ENCODE measurements at regions not wholly inside any gene's neighbourhood (a gene's known extent, or its start where the extent isn't known, plus 50 kb on each side); places are given as distances from the start of the nearest gene placed in this dataset.

GRCh38 chr16:52932321-52932720, 120.4 kb downstream of the CHD9NB start:
- peaks cover 7% of the 10 kb centered on the region for H3K9me3 Mint-ChIP-seq (ENCODE audit: low read depth)
- no peaks in the 10 kb centered on the region for H3K4me1 Mint-ChIP-seq (ENCODE audit: low read depth)
- no peak overlapping the region for H3K27ac Mint-ChIP-seq (ENCODE audit: unreplicated experiment)
- TF ChIP-seq CTCF (IDR thresholded peaks at IDR 0.05) = no peak
- no peak overlapping the region for H3K4me3 Mint-ChIP-seq (ENCODE audit: unreplicated experiment)
- no peak for DNase-seq (ENCODE audit: low spot score)
- peaks cover 2% of the 10 kb centered on the region for H3K27me3 Mint-ChIP-seq (ENCODE audit: low read depth)
- no peaks in the 10 kb centered on the region for H3K36me3 Mint-ChIP-seq (ENCODE audit: low read depth)

DNA sequence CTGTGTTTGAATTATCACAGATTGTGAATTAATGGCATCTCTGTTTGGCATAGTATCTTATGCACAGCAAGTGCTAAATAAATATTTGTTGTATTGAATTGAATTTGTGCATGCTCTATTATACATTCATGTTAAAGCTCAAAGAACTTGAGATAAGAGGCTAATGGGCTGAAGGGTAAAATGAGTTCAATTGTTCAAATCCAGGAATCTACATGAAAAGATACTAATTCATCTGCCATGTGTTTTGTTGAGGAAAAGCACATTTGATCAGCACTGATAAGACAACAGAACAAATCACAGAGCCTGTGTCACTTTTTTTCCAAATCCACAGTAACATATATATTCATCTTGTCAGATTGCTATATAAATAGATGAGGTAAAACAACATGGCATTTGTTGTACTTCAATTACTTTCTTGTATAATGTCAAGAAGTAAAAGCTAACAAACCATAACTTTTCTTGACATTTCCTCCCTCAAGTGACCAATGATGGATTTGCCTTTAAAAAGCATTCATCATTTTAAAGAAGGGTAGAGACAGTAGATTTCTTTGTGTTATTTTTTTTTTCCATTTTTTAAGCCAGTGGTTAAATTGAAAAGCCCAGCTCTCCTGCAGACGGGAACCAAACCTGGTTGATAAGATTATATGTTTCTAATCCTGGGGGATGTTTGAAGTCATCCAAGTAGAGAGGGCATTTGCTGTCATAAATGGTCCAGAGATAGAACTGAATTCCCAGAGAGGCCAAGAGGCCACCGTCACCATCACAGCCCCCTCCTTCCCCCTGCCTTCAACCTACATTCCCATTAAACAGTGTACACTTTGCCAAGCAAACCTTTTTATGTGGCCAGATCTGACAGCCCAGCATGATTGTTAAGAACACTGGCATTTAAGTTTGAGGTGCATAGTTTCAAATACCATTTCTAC, 123.0 kb downstream of the CHD9NB start:
- peaks cover 7% of the 10 kb centered on the region for H3K9me3 Mint-ChIP-seq (ENCODE audit: low read depth)
- TF ChIP-seq CTCF (IDR thresholded peaks at IDR 0.05) = no peak
- H3K4me3 Mint-ChIP-seq (ENCODE audit: unreplicated experiment) = no peak overlapping the region
- DNase-seq (ENCODE audit: low spot score) = no peak
- no peaks in the 10 kb centered on the region for H3K36me3 Mint-ChIP-seq (ENCODE audit: low read depth)
- peaks cover 2% of the 10 kb centered on the region for H3K27me3 Mint-ChIP-seq (ENCODE audit: low read depth)
- H3K27ac Mint-ChIP-seq (ENCODE audit: unreplicated experiment) = no peak overlapping the region
- H3K4me1 Mint-ChIP-seq (ENCODE audit: low read depth) = no peaks in the 10 kb centered on the region

- no peak for DNase-seq (ENCODE audit: low spot score)
- no peak overlapping the region for H3K4me3 Mint-ChIP-seq (ENCODE audit: unreplicated experiment)
- H3K36me3 Mint-ChIP-seq (ENCODE audit: low read depth) = no peaks in the 10 kb centered on the region
- H3K27ac Mint-ChIP-seq (ENCODE audit: unreplicated experiment) = no peak overlapping the region
- H3K4me1 Mint-ChIP-seq (ENCODE audit: low read depth) = no peaks in the 10 kb centered on the region
- H3K9me3 Mint-ChIP-seq (ENCODE audit: low read depth) = peaks cover 7% of the 10 kb centered on the region
- TF ChIP-seq CTCF (IDR thresholded peaks at IDR 0.05) = no peak
- peaks cover 2% of the 10 kb centered on the region for H3K27me3 Mint-ChIP-seq (ENCODE audit: low read depth)
Observed at GRCh38 chr16:52928955-52929354, 123.7 kb downstream of the CHD9NB start.

GRCh38 chr16:52925143-52925542, 127.6 kb downstream of the CHD9NB start:
- H3K27me3 Mint-ChIP-seq (ENCODE audit: low read depth) = peaks cover 4% of the 10 kb centered on the region
- H3K27ac Mint-ChIP-seq (ENCODE audit: unreplicated experiment) = no peak overlapping the region
- H3K4me1 Mint-ChIP-seq (ENCODE audit: low read depth) = no peaks in the 10 kb centered on the region
- DNase-seq (ENCODE audit: low spot score) = no peak
- no peak for TF ChIP-seq CTCF (IDR thresholded peaks at IDR 0.05)
- H3K36me3 Mint-ChIP-seq (ENCODE audit: low read depth) = no peaks in the 10 kb centered on the region
- no peak overlapping the region for H3K4me3 Mint-ChIP-seq (ENCODE audit: unreplicated experiment)
- H3K9me3 Mint-ChIP-seq (ENCODE audit: low read depth) = no peaks in the 10 kb centered on the region

- Mint-ChIP-seq H3K36me3 (ENCODE audit: low read depth) (no peaks in the 10 kb centered on the region), H3K4me1 (ENCODE audit: low read depth) (no peaks in the 10 kb centered on the region), H3K27me3 (ENCODE audit: low read depth) (peaks cover 8% of the 10 kb centered on the region), H3K4me3 (ENCODE audit: unreplicated experiment) (no peak overlapping the region), H3K9me3 (ENCODE audit: low read depth) (no peaks in the 10 kb centered on the region), H3K27ac (ENCODE audit: unreplicated experiment) (no peak overlapping the region)
- TF ChIP-seq CTCF (IDR thresholded peaks at IDR 0.05) = no peak
- DNase-seq (ENCODE audit: low spot score) = no peak
Observed at GRCh38 chr16:52924162-52924561, 128.5 kb downstream of the CHD9NB start.

Data from chondrocyte (in vitro differentiated cells).